CD4-positive, CD25-positive, alpha-beta regulatory T cell (primary cell): ENCODE measurements at regions not wholly inside any gene's neighbourhood (a gene's known extent, or its start where the extent isn't known, plus 50 kb on each side); places are given as distances from the start of the nearest gene placed in this dataset.

Source experiments
- ATAC-seq, 2 donors: fragments of 150-1000 bp; cut with Tn5 transposase; one replicate each; pipeline ENCODE4 v1.10.0; 2021; ENCODE audit warnings: low read depth in 2 of 2, moderate number of reproducible peaks in 2 of 2, moderate library complexity in 1 of 2
- DNase-seq, 3 donors: peaks; one replicate each; pipeline versions ENCODE4 v3.0.0 to v3.0.0-alpha.2; 2012 to 2022; ENCODE audit warnings: mixed read lengths in 1 of 3
- H3K27ac ChIP-seq: one replicate; pipeline ENCODE4 v1.7.0; 2013; ENCODE audit warnings: mild to moderate bottlenecking, low read length; ENCODE audit not compliant: insufficient read depth, poor library complexity, severe bottlenecking
- H3K27me3 ChIP-seq: one replicate; pipeline ENCODE4 v1.7.0; 2013; ENCODE audit warnings: low read length; ENCODE audit not compliant: control insufficient read depth, insufficient read depth
- H3K36me3 ChIP-seq: one replicate; pipeline ENCODE4 v1.7.0; 2013; ENCODE audit warnings: mild to moderate bottlenecking, low read length, moderate library complexity; ENCODE audit not compliant: control insufficient read depth, insufficient read depth
- H3K4me1 ChIP-seq: 2 replicates; pipeline ENCODE4 v1.7.0; 2013; ENCODE audit warnings: mild to moderate bottlenecking, low read length; ENCODE audit not compliant: insufficient read depth, control insufficient read depth, poor library complexity, severe bottlenecking
- H3K4me3 ChIP-seq: one replicate; pipeline ENCODE4 v1.7.0; 2013; ENCODE audit warnings: low read depth, mild to moderate bottlenecking, low read length, moderate library complexity
- H3K9me3 ChIP-seq, 2 experiments: 1 replicate in 1 of 2; 2 replicates in 1 of 2; pipeline ENCODE4 v1.7.0; 2013; ENCODE audit warnings: low read length in 2 of 2, mild to moderate bottlenecking in 1 of 2, moderate library complexity in 1 of 2; ENCODE audit not compliant: control insufficient read depth in 2 of 2
- H3K27ac Mint-ChIP-seq, 3 donors: one replicate each; pipeline ENCODE4 v1.8.0; 2020 to 2022; ENCODE audit warnings: mild to moderate bottlenecking in 3 of 3, mixed read lengths in 3 of 3, moderate library complexity in 2 of 3
- H3K27me3 Mint-ChIP-seq: one replicate; pipeline ENCODE4 v1.8.0; 2022; ENCODE audit warnings: mild to moderate bottlenecking, mixed read lengths
- H3K36me3 Mint-ChIP-seq: one replicate; pipeline ENCODE4 v1.8.0; 2020; ENCODE audit warnings: mixed read lengths
- H3K4me1 Mint-ChIP-seq, 4 donors: one replicate each; pipeline ENCODE4 v1.8.0; 2020 to 2022; ENCODE audit warnings: mixed read lengths in 4 of 4, mild to moderate bottlenecking in 1 of 4
- H3K4me3 Mint-ChIP-seq, 4 donors: one replicate each; pipeline ENCODE4 v1.8.0; 2020 to 2022; ENCODE audit warnings: mild to moderate bottlenecking in 4 of 4, mixed read lengths in 4 of 4, moderate library complexity in 3 of 4
- H3K9me3 Mint-ChIP-seq, 7 donors: one replicate each; pipeline ENCODE4 v1.8.0; 2020 to 2022; ENCODE audit warnings: mixed read lengths in 7 of 7, mild to moderate bottlenecking in 3 of 7, moderate library complexity in 2 of 7

- no peaks in the 10 kb centered on the region for H3K4me1 ChIP-seq
- H3K4me3 Mint-ChIP-seq = no peak overlapping the region
- H3K9me3 ChIP-seq = no peaks in the 10 kb centered on the region
- no peaks in the 10 kb centered on the region for H3K27me3 ChIP-seq
- no peaks in the 10 kb centered on the region for H3K9me3 Mint-ChIP-seq
- H3K4me1 Mint-ChIP-seq = peaks cover 0 to 25% (median 10%) of the 10 kb centered on the region in 4 donors
- no peak overlapping the region for H3K27ac ChIP-seq
- DNase-seq (no peak), ATAC-seq (no peak)
- H3K36me3 Mint-ChIP-seq = peaks cover 4% of the 10 kb centered on the region
- H3K4me3 ChIP-seq = no peak overlapping the region
- H3K27me3 Mint-ChIP-seq = no peaks in the 10 kb centered on the region
- no peak overlapping the region for H3K27ac Mint-ChIP-seq
- no peaks in the 10 kb centered on the region for H3K36me3 ChIP-seq
Measured at GRCh38 chr7:142542105-142542504, 207.2 kb upstream of the PRSS1 start.

- H3K4me3 ChIP-seq = no peak overlapping the region
- Mint-ChIP-seq H3K27me3 (no peaks in the 10 kb centered on the region), H3K36me3 (peaks cover 4% of the 10 kb centered on the region), H3K9me3 (no peaks in the 10 kb centered on the region), H3K4me3 (peak overlapping the region in 3 of 4 donors; percentile 0 to 5 (median 2)), H3K27ac (peak overlapping the region; percentile 60 to 96 (median 68)), H3K4me1 (peaks cover 0 to 32% (median 11%) of the 10 kb centered on the region in 4 donors)
- DNase-seq = no peak
- no peaks in the 10 kb centered on the region for H3K27me3 ChIP-seq
- H3K4me1 ChIP-seq = peaks cover 8% of the 10 kb centered on the region
- no peaks in the 10 kb centered on the region for H3K36me3 ChIP-seq
- no peaks in the 10 kb centered on the region for H3K9me3 ChIP-seq
- no peak overlapping the region for H3K27ac ChIP-seq
- no peak for ATAC-seq
Measured at GRCh38 chr7:142540371-142540770, 208.9 kb upstream of the PRSS1 start.

GRCh38 chr7:142539901-142540300 lies 209.4 kb upstream of the PRSS1 start:
- no peak for DNase-seq
- H3K9me3 Mint-ChIP-seq = no peaks in the 10 kb centered on the region
- peaks cover 0 to 37% (median 15%) of the 10 kb centered on the region in 4 donors for H3K4me1 Mint-ChIP-seq
- peaks cover 12% of the 10 kb centered on the region for H3K4me1 ChIP-seq
- H3K4me3 ChIP-seq = no peak overlapping the region
- H3K4me3 Mint-ChIP-seq = peak overlapping the region in 2 of 4 donors; percentile 2 to 5
- H3K36me3 ChIP-seq = no peaks in the 10 kb centered on the region
- no peaks in the 10 kb centered on the region for H3K27me3 ChIP-seq
- H3K9me3 ChIP-seq = no peaks in the 10 kb centered on the region
- peak overlapping the region; percentile 60 to 96 (median 68) for H3K27ac Mint-ChIP-seq
- no peak for ATAC-seq
- no peak overlapping the region for H3K27ac ChIP-seq
- H3K36me3 Mint-ChIP-seq = peaks cover 1% of the 10 kb centered on the region
- no peaks in the 10 kb centered on the region for H3K27me3 Mint-ChIP-seq

- Histone ChIP-seq H3K27ac (no peak overlapping the region), H3K36me3 (no peaks in the 10 kb centered on the region), H3K9me3 (no peaks in the 10 kb centered on the region), H3K4me3 (peak overlapping the region; percentile 21), H3K27me3 (no peaks in the 10 kb centered on the region), H3K4me1 (peaks cover 12% of the 10 kb centered on the region)
- Mint-ChIP-seq H3K4me3 (peak overlapping the region in 2 of 4 donors; percentile 23 to 24), H3K4me1 (peaks cover 0 to 38% (median 15%) of the 10 kb centered on the region in 4 donors), H3K27ac (peak overlapping the region in 2 of 3 donors; percentile 22 to 38), H3K27me3 (no peaks in the 10 kb centered on the region), H3K36me3 (no peaks in the 10 kb centered on the region), H3K9me3 (no peaks in the 10 kb centered on the region)
- DNase-seq = no peak
- ATAC-seq = no peak
Measured at GRCh38 chr7:142537760-142538159, 211.5 kb upstream of the PRSS1 start.

GRCh38 chr7:142535123-142535779 lies 214.0 kb upstream of the PRSS1 start:
- DNase-seq (peak; percentile 55 to 81 (median 65)), ATAC-seq (peak; percentile 84 to 85)
- H3K9me3 Mint-ChIP-seq = no peaks in the 10 kb centered on the region
- Histone ChIP-seq H3K4me1 (peaks cover 12% of the 10 kb centered on the region), H3K4me3 (peak overlapping the region; percentile 66), H3K27me3 (no peaks in the 10 kb centered on the region), H3K9me3 (no peaks in the 10 kb centered on the region), H3K27ac (peak overlapping the region; percentile 63), H3K36me3 (no peaks in the 10 kb centered on the region)
- peak overlapping the region; percentile 76 to 93 (median 77) for H3K27ac Mint-ChIP-seq
- H3K4me1 Mint-ChIP-seq = peaks cover 0 to 33% (median 11%) of the 10 kb centered on the region in 4 donors
- H3K4me3 Mint-ChIP-seq = peak overlapping the region; percentile 4 to 85 (median 66)
- peaks cover 10% of the 10 kb centered on the region for H3K27me3 Mint-ChIP-seq
- no peaks in the 10 kb centered on the region for H3K36me3 Mint-ChIP-seq

GRCh38 chr7:142534726-142535122 lies 214.5 kb upstream of the PRSS1 start:
- Mint-ChIP-seq H3K9me3 (no peaks in the 10 kb centered on the region), H3K27ac (peak overlapping the region in 2 of 3 donors; percentile 76 to 77), H3K4me1 (peaks cover 0 to 28% (median 11%) of the 10 kb centered on the region in 4 donors), H3K4me3 (peak overlapping the region in 2 of 4 donors; percentile 52 to 85), H3K36me3 (no peaks in the 10 kb centered on the region), H3K27me3 (peaks cover 10% of the 10 kb centered on the region)
- ATAC-seq = no peak
- no peaks in the 10 kb centered on the region for H3K9me3 ChIP-seq
- H3K4me3 ChIP-seq = no peak overlapping the region
- no peaks in the 10 kb centered on the region for H3K36me3 ChIP-seq
- no peak overlapping the region for H3K27ac ChIP-seq
- DNase-seq = no peak
- no peaks in the 10 kb centered on the region for H3K27me3 ChIP-seq
- peaks cover 12% of the 10 kb centered on the region for H3K4me1 ChIP-seq

GRCh38 chr7:142533920-142534319 lies 215.4 kb upstream of the PRSS1 start:
- ATAC-seq = no peak
- no peak overlapping the region for H3K4me3 Mint-ChIP-seq

GRCh38 chr7:142529591-142529990 lies 219.7 kb upstream of the PRSS1 start:
- H3K4me1 ChIP-seq = no peaks in the 10 kb centered on the region
- H3K4me3 ChIP-seq = no peak overlapping the region
- H3K36me3 ChIP-seq = no peaks in the 10 kb centered on the region
- ATAC-seq (no peak), DNase-seq (no peak)
- Mint-ChIP-seq H3K27me3 (peaks cover 10% of the 10 kb centered on the region), H3K27ac (peak overlapping the region in 1 of 3 donors; percentile 25), H3K36me3 (peaks cover 13% of the 10 kb centered on the region), H3K4me3 (peak overlapping the region in 2 of 4 donors; percentile 41 to 59), H3K4me1 (peaks cover 0 to 4% (median 0%) of the 10 kb centered on the region in 4 donors), H3K9me3 (no peaks in the 10 kb centered on the region)
- no peak overlapping the region for H3K27ac ChIP-seq
- no peaks in the 10 kb centered on the region for H3K27me3 ChIP-seq
- no peaks in the 10 kb centered on the region for H3K9me3 ChIP-seq

More at GRCh38 chr7:142533920-142534319, 215.4 kb upstream of the PRSS1 start:
- H3K9me3 ChIP-seq = no peaks in the 10 kb centered on the region
- Mint-ChIP-seq H3K27me3 (peaks cover 10% of the 10 kb centered on the region), H3K27ac (no peak overlapping the region), H3K4me1 (peaks cover 0 to 20% (median 10%) of the 10 kb centered on the region in 4 donors), H3K9me3 (no peaks in the 10 kb centered on the region), H3K36me3 (no peaks in the 10 kb centered on the region)
- H3K4me1 ChIP-seq = peaks cover 12% of the 10 kb centered on the region
- no peaks in the 10 kb centered on the region for H3K36me3 ChIP-seq
- H3K4me3 ChIP-seq = no peak overlapping the region
- no peaks in the 10 kb centered on the region for H3K27me3 ChIP-seq
- DNase-seq = no peak
- no peak overlapping the region for H3K27ac ChIP-seq
